GM20000 (cell line): ENCODE measurements at regions not wholly inside any gene's neighbourhood (a gene's known extent, or its start where the extent isn't known, plus 50 kb on each side); places are given as distances from the start of the nearest gene placed in this dataset.

Experiments
- DNase-seq: peaks from one replicate; pipeline ENCODE4 v3.0.0; 2012; ENCODE audit warnings: low spot score
- TF ChIP-seq, protein P1 (sequence below): IDR thresholded peaks from 2 replicates; pipeline ENCODE4 v1.5.1; 2012; ENCODE audit warnings: mild to moderate bottlenecking, control low read depth; ENCODE audit errors: extremely low read depth, missing control alignments

DNA sequence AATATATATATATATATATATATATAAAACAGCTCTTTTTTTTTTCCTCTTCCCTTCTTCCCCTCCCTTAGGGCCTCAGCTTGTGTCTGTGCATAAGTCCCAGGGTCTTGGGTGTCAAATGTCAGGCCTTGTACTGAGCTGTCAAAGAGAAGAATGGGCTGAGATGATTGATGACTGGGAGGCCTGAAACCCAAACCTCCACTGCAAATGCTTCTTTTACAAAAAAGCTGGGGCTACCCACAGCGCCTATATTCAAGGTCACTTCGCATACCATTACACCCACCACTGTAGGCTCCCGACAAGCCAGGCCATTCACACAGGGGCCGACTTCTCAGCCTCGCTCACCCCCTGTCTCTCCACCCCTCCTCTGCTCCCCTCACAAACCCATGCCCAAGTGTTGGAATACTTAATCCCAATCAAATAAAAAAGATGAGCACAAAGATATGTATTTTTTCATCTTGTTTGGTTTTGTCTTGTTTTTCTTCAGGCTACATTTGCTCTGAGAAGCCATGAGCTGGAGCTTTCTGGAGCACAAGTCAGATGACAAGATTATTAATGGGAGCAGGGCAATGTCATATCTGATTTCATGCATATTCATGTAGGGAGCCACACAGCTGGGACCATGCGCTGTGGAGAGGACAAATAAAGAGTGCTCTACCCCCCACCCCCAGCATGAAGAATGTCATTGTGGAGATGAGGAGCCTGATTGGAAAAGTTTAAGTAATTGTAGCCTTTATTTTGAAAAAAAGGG lies 614.4 kb upstream of the NR2F2 start:
- no peak for DNase-seq
- TF ChIP-seq, protein P1, sequence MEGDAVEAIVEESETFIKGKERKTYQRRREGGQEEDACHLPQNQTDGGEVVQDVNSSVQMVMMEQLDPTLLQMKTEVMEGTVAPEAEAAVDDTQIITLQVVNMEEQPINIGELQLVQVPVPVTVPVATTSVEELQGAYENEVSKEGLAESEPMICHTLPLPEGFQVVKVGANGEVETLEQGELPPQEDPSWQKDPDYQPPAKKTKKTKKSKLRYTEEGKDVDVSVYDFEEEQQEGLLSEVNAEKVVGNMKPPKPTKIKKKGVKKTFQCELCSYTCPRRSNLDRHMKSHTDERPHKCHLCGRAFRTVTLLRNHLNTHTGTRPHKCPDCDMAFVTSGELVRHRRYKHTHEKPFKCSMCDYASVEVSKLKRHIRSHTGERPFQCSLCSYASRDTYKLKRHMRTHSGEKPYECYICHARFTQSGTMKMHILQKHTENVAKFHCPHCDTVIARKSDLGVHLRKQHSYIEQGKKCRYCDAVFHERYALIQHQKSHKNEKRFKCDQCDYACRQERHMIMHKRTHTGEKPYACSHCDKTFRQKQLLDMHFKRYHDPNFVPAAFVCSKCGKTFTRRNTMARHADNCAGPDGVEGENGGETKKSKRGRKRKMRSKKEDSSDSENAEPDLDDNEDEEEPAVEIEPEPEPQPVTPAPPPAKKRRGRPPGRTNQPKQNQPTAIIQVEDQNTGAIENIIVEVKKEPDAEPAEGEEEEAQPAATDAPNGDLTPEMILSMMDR = no peak

DNA sequence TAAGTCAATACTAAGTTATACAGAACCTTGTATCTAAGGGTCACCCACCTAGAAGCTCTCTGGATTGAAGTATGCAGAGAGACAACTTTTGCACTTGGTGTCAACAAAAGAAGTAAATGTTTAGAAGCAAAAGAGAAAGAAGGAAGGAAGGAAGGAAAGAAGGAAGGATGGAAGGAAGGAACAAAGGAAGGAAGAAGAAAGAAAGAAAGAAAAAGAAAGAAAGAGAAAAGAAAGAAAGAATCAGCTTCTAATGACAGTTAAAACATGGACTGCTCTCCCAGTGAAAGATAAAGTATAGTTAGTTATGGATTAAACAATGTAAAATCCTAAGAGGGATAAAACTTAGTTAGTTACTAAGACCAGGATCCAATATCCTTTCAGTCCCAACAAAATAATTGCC lies 613.8 kb upstream of the NR2F2 start:
- DNase-seq = no peak
- TF ChIP-seq, protein P1 = no peak

DNA sequence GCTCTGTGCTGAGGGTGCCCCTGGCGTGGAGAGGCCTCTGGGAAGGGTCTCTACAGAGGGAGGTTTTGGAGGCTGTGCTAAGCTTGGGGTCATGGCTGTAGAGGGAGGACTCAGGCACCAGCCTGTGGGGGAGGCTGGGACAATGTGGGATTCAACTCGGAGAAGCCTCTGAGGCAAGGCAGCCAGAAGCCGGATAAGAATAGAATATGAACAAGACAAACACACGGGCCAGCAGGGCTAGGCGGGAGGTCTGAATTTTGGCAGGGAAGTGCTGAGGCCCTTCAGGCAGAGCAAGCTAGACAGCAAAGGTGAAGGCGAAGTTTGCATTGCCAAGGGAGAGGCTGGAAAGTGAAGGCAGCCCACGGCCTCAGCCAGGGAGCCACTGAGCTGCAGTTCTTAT lies 612.1 kb upstream of the NR2F2 start:
- no peak for DNase-seq
- TF ChIP-seq, protein P1 = no peak

DNA sequence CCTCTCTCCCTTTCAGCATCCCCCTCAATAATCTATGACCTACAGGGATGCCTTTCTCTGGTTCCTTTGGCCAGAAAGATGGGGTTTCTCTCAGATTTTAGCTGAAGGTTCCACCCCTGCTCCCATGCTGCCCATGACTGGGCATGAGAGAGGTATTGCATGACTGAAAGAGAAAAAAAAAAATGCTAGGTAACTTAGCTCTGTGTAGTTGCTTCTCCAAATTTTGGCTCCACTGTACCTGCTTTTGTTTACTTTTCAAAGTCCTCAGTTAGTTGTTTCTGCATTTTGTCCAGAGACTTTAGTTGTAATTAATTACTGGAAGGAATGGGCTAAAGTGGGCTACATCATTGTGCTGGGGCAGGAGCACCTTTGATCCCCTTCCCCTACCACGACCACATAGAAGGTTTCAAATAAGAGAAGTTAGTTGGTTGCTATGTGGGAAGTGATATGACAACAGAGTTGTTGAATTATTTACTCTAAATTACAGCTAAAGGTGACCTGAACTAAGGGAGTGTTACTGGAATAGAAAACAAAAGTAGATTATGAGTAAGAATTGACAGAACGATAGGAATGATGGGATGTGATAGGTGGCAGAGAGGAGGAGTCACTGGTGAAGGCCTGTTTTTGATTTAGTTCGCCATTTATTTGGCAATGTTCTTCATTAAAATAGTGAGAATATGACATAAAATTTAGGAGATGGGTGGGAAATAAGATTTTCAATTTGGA lies 605.4 kb upstream of the NR2F2 start:
- TF ChIP-seq, protein P1 = no peak
- DNase-seq = no peak

DNA sequence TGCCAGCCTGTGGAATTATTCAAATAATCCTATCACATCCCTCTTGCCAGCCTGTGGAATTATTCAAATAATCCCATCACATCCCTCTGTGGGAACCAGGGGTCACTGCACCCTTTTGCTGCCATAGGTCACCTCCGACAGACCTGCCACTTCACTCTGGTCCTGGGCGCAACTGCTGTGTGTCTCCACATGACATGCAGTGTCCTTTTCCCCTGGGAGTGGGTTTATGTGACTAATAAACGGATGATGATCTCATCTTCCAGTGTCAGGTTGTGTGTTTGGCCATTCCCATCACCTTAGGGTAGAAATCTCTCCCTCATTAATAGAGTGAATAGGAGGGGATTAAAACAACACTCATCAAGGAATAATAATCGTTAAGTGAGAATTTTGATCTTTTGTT lies 603.6 kb upstream of the NR2F2 start:
- DNase-seq = no peak
- TF ChIP-seq, protein P1 = no peak

DNA sequence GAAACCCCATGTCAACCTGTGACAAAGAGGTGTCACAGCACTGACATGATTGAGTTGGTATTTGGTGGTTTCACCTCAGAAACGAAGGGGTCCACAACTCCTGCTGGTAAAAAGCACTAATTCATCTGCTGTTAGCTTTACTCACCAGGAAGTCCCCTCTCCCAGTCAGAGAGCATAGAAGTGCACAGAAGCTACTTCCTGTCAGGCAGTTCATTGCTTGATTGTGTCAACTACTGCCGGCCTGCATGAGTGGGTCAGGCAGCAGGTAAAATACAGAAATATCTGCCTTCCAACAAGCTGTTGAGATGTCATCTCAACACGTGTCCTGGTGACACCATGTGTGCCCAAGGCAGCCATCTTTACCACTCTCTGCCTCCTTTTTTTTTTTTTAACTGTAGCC lies 596.6 kb upstream of the NR2F2 start:
- TF ChIP-seq, protein P1 = no peak
- DNase-seq = no peak

DNA sequence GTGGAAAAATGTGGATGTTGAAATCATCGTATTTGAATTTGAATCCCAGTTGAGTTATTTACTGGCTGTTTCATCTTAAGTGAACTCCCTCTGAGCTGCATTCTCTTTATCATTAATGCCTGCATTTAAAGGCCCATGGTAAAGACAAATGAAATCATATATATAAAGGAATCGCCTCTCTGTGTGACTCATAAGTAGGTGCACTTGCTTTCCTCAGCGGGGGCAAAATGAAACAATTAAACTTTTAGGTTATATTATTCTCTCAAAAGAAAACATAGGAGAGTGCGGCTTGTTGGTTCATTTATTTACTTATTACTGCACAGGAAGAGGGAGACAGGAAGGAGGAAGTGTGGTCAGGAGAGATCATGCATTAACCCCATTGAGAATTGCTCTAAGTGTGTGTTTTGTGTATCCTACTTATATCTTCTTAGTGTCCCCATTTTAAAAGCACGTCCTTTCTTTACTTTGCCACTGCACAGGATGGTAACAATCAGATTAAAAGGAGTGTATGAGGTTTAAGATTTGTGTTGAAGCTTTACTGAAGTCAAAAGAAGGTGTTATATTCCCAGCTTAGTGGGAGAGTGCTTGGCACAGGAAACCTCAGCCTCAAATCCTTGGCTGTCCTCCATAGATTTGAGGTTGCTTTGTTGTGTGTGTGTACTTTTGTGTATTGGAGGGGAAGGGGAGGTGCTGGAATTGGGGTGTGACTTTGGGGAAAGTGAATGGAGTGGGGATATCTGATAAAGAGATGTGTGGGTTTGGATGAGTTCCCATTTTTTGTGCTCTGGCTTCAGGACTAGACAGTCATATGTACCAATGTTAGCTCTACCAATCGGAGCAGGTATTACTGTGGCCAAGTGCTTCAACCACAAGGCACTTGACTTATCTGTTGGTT lies 595.8 kb upstream of the NR2F2 start:
- TF ChIP-seq, protein P1 = no peak
- DNase-seq = no peak
